NCI-H2196 treated with DMSO at 0.1 percent for 48 hours (cell line): ENCODE measurements at regions not wholly inside any gene's neighbourhood (a gene's known extent, or its start where the extent isn't known, plus 50 kb on each side); places are given as distances from the start of the nearest gene placed in this dataset.
"Not testable (repeated sequence)": the region's sequence is repeated elsewhere in the genome, so short reads cannot be mapped to it uniquely, and the experiment has no call there.

Source experiments
- DNase-seq: peaks from one replicate; lab custom pipeline; 2025; ENCODE audit not compliant: unreplicated experiment; lab: John Stamatoyannopoulos, UW

GRCh38 chr4:29310252-29310651, 1409.9 kb upstream of the PCDH7 start:
- DNase-seq: no peak

- no peak for DNase-seq
Observed at GRCh38 chr4:29311247-29311646, 1408.9 kb upstream of the PCDH7 start.

GRCh38 chr4:29319663-29320340, 1400.4 kb upstream of the PCDH7 start:
- no peak for DNase-seq

- no peak for DNase-seq
Observed at GRCh38 chr4:29320947-29321620, 1399.1 kb upstream of the PCDH7 start.

- DNase-seq: no peak
Observed at GRCh38 chr4:29326004-29326403, 1394.2 kb upstream of the PCDH7 start.

GRCh38 chr4:29326816-29327215, 1393.4 kb upstream of the PCDH7 start:
- DNase-seq: no peak

- no peak for DNase-seq
Observed at GRCh38 chr4:29336861-29337260, 1383.3 kb upstream of the PCDH7 start.

GRCh38 chr4:29372971-29373370, 1347.2 kb upstream of the PCDH7 start:
- DNase-seq: no peak

- no peak for DNase-seq
Observed at GRCh38 chr4:29375716-29376115, 1344.5 kb upstream of the PCDH7 start.

- not testable (repeated sequence) for DNase-seq
Observed at GRCh38 chr4:29378237-29378636, 1341.9 kb upstream of the PCDH7 start.

GRCh38 chr4:29390921-29391320, 1329.2 kb upstream of the PCDH7 start:
- no peak for DNase-seq

- DNase-seq: no peak
Observed at GRCh38 chr4:29405116-29405515, 1315.1 kb upstream of the PCDH7 start.

- no peak for DNase-seq
Observed at GRCh38 chr4:29415771-29416170, 1304.4 kb upstream of the PCDH7 start.

GRCh38 chr4:29423836-29424721, 1296.1 kb upstream of the PCDH7 start:
- no peak for DNase-seq

GRCh38 chr4:29453303-29453820, 1266.8 kb upstream of the PCDH7 start:
- DNase-seq: no peak

GRCh38 chr4:29459926-29460325, 1260.2 kb upstream of the PCDH7 start:
- no peak for DNase-seq

- no peak for DNase-seq
Observed at GRCh38 chr4:29467044-29467717, 1253.0 kb upstream of the PCDH7 start.
